ENCODE measurements at regions not wholly inside any gene's neighbourhood (a gene's known extent, or its start where the extent isn't known, plus 50 kb on each side); places are given as distances from the start of the nearest gene placed in this dataset.
"Not testable (repeated sequence)": the region's sequence is repeated elsewhere in the genome, so short reads cannot be mapped to it uniquely, and the experiment has no call there.

GRCh38 chr2:57698392-57698791 lies 348.2 kb upstream of the VRK2 start:
- DNase-seq (ENCODE audit: low read depth in 2 of 2), result no peak

GRCh38 chr2:57698935-57699449 lies 347.6 kb upstream of the VRK2 start:
- DNase-seq (ENCODE audit: low read depth in 2 of 2), result no peak

DNA sequence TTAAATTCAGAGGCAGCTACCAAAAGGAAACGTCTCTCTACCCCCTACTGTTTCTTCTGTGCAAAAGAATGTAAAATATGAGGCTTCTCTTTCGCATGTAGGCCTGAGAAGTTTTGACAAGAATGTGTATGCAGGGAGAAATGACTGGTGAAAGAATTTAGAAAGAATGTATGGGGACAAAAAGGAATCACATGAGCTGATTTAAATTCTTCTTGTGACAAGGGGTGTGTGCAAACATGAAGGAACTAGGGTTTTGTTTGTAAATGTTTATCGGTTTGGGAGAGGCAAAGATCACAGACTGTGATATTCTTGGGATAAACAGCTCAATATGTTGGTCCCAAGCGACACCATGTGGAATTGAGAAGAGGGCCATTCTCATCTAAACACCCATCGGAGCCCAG lies 345.2 kb upstream of the VRK2 start:
- DNase-seq (ENCODE audit: low read depth in 2 of 2), result no peak

- no peak for DNase-seq (ENCODE audit: low read depth in 2 of 2)
Measured at GRCh38 chr2:57703407-57703806, 343.2 kb upstream of the VRK2 start.

GRCh38 chr2:57707794-57708193 lies 338.8 kb upstream of the VRK2 start:
- DNase-seq (ENCODE audit: low read depth in 2 of 2), result not testable (repeated sequence)

DNA sequence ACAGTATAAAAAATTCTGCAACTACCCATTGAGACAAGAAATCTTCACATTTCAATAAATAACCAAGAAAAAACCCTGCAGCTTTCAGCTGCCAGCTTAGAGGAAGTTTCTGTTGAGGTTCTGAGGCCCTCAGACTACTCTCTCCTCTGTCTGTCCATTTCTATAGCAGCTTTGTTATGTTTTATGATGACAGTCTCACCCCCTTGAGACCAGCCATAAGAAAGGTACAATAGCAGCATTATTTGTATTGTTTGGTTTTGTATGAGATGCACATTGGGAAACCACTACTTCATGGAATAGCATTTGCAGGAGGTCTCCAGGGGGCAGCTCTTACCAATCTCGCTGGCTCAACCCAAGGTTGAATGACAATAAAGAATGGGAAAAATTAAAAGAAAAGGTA lies 334.6 kb upstream of the VRK2 start:
- no peak for DNase-seq (ENCODE audit: low read depth in 2 of 2)

DNA sequence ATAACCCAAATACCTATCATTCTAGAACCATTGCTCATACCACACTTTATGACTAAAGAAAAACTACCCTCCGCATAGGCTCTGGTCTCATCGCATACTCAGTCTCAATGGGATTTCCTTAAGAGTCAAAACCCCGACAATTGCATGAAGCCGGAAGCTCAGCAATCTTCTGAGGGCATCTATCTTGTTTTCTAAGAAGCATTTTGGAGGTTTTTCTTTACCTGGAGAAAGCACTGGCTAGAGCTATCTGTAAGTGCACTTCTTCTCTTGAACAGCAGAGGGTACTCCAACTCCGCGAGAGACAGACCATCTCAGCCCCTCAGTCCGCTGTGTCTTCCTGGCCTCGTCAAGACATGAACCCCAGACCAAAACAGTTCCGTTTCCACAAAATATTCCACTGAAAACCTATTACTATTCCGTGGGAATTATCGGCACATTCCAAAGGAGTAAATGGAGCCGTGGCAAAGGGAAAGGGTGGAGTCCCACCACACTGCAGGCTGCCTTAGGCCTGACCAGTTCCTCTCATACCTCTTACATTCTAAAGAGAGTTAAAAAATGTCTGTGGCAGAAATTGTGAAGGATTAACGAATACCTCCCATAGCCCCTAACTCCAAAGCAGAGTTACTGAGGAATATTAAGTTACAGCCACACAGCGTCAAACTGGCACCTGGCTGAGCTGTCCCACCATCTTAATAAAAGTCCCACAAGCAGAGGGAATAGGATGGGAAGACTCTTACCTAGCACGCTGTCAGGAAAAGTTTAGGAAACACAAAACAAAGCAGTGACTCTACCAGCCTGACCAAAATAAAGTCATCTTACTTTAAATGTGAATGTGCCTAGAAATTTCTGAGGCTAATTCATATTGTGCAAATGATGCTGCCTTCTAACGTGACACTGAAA lies 325.6 kb upstream of the VRK2 start:
- peak; percentile 0 for DNase-seq (ENCODE audit: low read depth in 2 of 2)

GRCh38 chr2:57725337-57725947 lies 321.2 kb upstream of the VRK2 start:
- DNase-seq (ENCODE audit: low read depth in 2 of 2), result no peak

- DNase-seq (ENCODE audit: low read depth in 2 of 2), result no peak
Measured at GRCh38 chr2:57726294-57726693, 320.3 kb upstream of the VRK2 start.

DNA sequence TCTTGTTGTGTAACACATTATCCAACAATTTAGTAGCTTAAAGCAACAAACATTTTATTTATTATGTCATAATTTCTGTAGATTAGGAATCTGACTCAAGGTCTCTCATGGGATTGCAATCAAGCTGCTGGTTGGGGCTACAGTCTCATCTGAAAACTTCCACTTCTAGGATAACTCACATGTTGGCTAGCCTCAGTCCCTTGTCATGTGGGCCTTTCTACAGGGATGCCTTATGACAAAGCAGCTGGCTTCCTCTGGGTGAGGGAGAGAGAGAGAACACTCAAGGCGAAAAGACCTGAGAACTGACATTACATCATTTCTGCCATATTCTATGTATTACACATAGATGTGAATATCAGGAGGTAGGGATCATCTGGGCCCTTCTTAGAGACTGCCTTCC lies 317.9 kb upstream of the VRK2 start:
- no peak for DNase-seq (ENCODE audit: low read depth in 2 of 2)

GRCh38 chr2:57733956-57734355 lies 312.6 kb upstream of the VRK2 start:
- DNase-seq (ENCODE audit: low read depth in 2 of 2), result no peak

DNA sequence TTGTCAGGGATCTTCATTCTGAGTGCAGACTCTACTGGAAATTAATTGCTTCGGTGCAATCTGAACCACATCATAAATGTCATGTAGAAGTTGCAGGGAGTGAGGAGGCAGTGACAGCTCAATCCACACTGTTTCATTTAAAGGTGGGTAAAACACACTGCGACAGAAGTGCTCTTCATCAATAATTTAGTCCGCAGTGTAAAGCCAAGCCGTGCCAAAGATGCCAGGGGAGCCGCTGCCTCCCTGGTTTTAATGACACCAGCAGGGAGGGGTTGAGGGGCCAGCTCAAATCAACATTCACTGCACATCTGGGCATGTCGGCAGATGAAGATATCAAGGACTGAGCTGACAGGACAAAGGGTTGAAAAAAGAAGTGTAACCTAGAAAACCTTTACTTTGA lies 305.7 kb upstream of the VRK2 start:
- no peak for DNase-seq (ENCODE audit: low read depth in 2 of 2)

GRCh38 chr2:57753636-57754035 lies 293.0 kb upstream of the VRK2 start:
- no peak for DNase-seq (ENCODE audit: low read depth in 2 of 2)

- DNase-seq (ENCODE audit: low read depth in 2 of 2), result no peak
Measured at GRCh38 chr2:57758686-57759085, 287.9 kb upstream of the VRK2 start.

DNA sequence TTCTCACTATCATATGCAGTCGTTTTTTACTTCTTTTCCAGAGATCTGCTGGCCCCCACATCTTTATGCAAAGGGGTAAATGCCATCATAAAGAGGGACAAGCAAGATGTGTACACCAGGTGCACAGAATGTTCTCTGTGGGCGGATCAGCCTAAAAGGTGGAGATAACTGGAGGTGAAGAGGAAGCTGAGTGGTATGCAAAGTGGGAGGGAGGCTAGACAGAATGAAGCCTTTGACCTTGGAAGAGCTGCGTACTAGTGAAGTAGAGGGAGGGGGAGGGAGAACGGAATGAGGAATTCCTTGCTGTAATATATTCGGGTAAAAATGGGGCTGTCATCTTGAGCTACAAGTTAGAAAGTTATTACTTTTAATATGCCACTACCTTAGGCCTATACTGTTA lies 287.5 kb upstream of the VRK2 start:
- DNase-seq (ENCODE audit: low read depth in 2 of 2), result no peak

DNA sequence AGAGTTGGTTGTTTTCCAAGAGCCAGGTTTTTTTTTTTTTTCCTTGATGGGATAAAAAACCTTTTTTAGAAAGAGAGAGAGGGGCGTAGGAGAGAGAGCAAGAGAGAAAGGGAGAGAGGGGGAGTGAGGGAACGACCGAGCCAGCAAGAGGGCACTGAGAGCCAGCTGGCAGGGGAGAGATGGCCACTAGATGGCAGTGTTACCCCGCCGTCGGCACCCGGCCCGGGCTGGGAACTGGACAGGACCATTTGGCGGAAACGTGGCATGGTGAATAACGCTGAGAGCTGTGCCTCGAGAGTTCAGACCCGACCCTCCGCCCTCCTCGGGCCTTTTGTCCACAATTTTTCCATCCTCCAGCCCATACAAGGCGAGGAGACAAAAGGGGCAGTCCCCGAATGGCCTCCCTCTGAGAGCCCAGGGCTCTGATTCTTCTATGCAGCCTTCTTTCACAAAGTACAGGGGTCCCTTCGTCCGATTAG lies 286.7 kb upstream of the VRK2 start:
- peak; percentile 28 to 45 for DNase-seq (ENCODE audit: low read depth in 2 of 2)

DNA sequence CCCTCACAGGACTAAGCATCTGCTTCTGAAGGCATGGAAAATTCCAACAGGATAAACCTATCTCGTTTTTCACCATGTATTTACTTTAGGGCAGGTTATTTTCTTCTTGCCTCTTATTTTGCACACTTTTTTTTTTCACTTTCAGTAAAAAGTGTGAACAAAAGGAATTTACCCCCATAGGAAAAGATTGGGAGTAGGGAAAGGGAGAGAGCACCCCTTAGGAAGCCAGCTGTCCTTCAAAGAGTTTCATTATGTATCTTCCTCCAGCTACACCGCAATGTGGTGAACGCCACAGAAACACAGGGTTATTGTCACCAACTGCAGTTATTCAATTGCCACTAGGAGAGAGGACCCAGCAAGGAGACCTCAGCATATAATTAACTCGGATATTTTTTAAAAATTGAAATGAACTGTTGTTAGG lies 286.2 kb upstream of the VRK2 start:
- no peak for DNase-seq (ENCODE audit: low read depth in 2 of 2)

DNA sequence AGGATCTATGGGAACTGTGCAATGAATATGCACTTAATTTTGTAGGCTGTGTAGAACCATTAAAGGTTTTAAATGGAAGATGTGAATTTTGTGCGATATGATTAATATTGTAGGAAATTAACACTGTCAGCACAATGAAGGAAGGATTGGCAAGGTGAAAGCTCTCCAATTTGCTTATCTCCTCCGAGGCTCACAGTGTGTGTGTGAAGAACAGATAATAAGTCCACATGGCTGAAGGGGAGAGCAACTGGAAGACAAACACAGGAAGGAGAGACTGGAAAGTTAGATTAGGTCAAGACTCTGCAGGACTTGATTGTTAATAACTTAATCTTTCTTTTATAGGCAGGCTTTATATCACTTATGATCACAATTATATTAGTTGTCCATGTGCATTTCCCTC lies 269.7 kb upstream of the VRK2 start:
- DNase-seq (ENCODE audit: low read depth in 2 of 2), result no peak

- DNase-seq (ENCODE audit: low read depth in 2 of 2), result no peak
Measured at GRCh38 chr2:57782587-57782986, 264.0 kb upstream of the VRK2 start.

- no peak for DNase-seq (ENCODE audit: low read depth in 2 of 2)
Measured at GRCh38 chr2:57793310-57793709, 253.3 kb upstream of the VRK2 start.

- DNase-seq (ENCODE audit: low read depth in 2 of 2), result no peak
Measured at GRCh38 chr2:57796527-57796926, 250.1 kb upstream of the VRK2 start.

GRCh38 chr2:57798346-57798745 lies 248.3 kb upstream of the VRK2 start:
- DNase-seq (ENCODE audit: low read depth in 2 of 2), result no peak

- no peak for DNase-seq (ENCODE audit: low read depth in 2 of 2)
Measured at GRCh38 chr2:57802243-57802642, 244.4 kb upstream of the VRK2 start.

All from stimulated activated CD8-positive, alpha-beta memory T cell treated with anti-CD3 and anti-CD28 coated beads, Interleukin-7, amount 100 ng/mL, for 4 hours (primary cell).